ENCODE measurements at regions not wholly inside any gene's neighbourhood (a gene's known extent, or its start where the extent isn't known, plus 50 kb on each side); places are given as distances from the start of the nearest gene placed in this dataset.
A peak's percentile ranks its signal among the peaks of the same experiment; 100 is the strongest.
"Not testable (repeated sequence)": the region's sequence is repeated elsewhere in the genome, so short reads cannot be mapped to it uniquely, and the experiment has no call there.

GRCh38 chr9:111744363-111744762 is 50.4 kb downstream of the SHOC1 start:
- DNase-seq (no peak), ATAC-seq (no peak)
- peaks cover 14% of the 10 kb centered on the region for H3K4me1 Mint-ChIP-seq (ENCODE audit: low read depth)
- ChIA-PET POLR2A (interaction anchor here (1.0 kb wide), 1 partner anchor 14 kb away, joined by 3 read pairs; no protein-coding TSS in a partner anchor), CTCF (interaction anchor here (2.0 kb wide), 1 partner anchor 15 kb away, joined by 5 read pairs; no protein-coding TSS in a partner anchor)
- no peaks in the 10 kb centered on the region for H3K36me3 Mint-ChIP-seq (ENCODE audit: low read depth)
- intact Hi-C loops (cut with micrococcal nuclease) = no loop called here
- no peaks in the 10 kb centered on the region for H3K27me3 Mint-ChIP-seq
- no peak overlapping the region for H3K4me3 Mint-ChIP-seq
- TF ChIP-seq, protein P1, sequence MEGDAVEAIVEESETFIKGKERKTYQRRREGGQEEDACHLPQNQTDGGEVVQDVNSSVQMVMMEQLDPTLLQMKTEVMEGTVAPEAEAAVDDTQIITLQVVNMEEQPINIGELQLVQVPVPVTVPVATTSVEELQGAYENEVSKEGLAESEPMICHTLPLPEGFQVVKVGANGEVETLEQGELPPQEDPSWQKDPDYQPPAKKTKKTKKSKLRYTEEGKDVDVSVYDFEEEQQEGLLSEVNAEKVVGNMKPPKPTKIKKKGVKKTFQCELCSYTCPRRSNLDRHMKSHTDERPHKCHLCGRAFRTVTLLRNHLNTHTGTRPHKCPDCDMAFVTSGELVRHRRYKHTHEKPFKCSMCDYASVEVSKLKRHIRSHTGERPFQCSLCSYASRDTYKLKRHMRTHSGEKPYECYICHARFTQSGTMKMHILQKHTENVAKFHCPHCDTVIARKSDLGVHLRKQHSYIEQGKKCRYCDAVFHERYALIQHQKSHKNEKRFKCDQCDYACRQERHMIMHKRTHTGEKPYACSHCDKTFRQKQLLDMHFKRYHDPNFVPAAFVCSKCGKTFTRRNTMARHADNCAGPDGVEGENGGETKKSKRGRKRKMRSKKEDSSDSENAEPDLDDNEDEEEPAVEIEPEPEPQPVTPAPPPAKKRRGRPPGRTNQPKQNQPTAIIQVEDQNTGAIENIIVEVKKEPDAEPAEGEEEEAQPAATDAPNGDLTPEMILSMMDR (IDR thresholded peaks at IDR 0.05) = no peak
- no peaks in the 10 kb centered on the region for H3K9me3 Mint-ChIP-seq
- no peak overlapping the region for H3K27ac Mint-ChIP-seq

- ChIA-PET CTCF (interaction anchor here (1.0 to 1.5 kb wide), 3 partner anchors 16 to 1077 kb away, joined by 3 to 4 read pairs (median 3); no protein-coding TSS in a partner anchor), POLR2A (interaction anchor here (1.0 kb wide), 1 partner anchor 591 kb away, joined by 3 read pairs; the partner anchor contains the start of gene PTBP3)
- TF ChIP-seq, protein P1 (IDR thresholded peaks at IDR 0.05) = no peak
- ATAC-seq (peak; percentile 97), DNase-seq (peak; percentile 67)
- H3K36me3 Mint-ChIP-seq (ENCODE audit: low read depth) = no peaks in the 10 kb centered on the region
- H3K9me3 Mint-ChIP-seq = no peaks in the 10 kb centered on the region
- H3K4me3 Mint-ChIP-seq = no peak overlapping the region
- peaks cover 14% of the 10 kb centered on the region for H3K4me1 Mint-ChIP-seq (ENCODE audit: low read depth)
- intact Hi-C loops (cut with micrococcal nuclease) = no loop called here
- H3K27ac Mint-ChIP-seq = peak overlapping the region; percentile 91
- H3K27me3 Mint-ChIP-seq = no peaks in the 10 kb centered on the region
Measured at GRCh38 chr9:111743275-111743674, 51.5 kb downstream of the SHOC1 start.

DNA sequence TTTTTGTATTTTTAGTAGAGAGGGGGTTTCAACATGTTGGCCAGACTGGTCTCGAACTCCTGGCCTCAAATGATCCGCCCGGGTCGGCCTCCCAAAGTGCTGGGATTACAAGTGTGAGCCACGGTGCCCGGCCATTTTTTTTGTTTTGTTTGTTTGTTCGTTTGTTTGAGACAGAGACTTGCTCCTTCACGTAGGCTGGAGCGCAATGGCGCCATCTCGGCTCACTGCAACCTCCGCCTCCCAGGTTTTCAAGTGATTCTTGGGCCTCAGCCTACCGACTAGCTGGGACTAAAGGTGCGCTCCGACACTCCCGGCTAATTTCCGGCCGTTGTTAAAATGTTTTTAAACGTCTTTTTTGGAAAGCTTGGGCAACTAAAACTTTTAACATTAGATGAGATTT is 54.0 kb downstream of the SHOC1 start:
- Mint-ChIP-seq H3K4me1 (ENCODE audit: low read depth) (peaks cover 14% of the 10 kb centered on the region), H3K4me3 (no peak overlapping the region), H3K9me3 (peaks cover 6% of the 10 kb centered on the region), H3K27me3 (no peaks in the 10 kb centered on the region), H3K27ac (no peak overlapping the region), H3K36me3 (ENCODE audit: low read depth) (peaks cover 4% of the 10 kb centered on the region)
- POLR2A ChIA-PET = no interaction called here
- intact Hi-C loops (cut with micrococcal nuclease) = no loop called here
- no peak for ATAC-seq
- DNase-seq = no peak
- CTCF ChIA-PET = interaction anchor here (0.7 kb wide), 1 partner anchor 463 kb away, joined by 3 read pairs; no protein-coding TSS in a partner anchor
- TF ChIP-seq, protein P1 (IDR thresholded peaks at IDR 0.05) = no peak

- Mint-ChIP-seq H3K36me3 (ENCODE audit: low read depth) (peaks cover 5% of the 10 kb centered on the region), H3K27ac (no peak overlapping the region), H3K4me3 (no peak overlapping the region), H3K4me1 (ENCODE audit: low read depth) (no peaks in the 10 kb centered on the region), H3K27me3 (no peaks in the 10 kb centered on the region), H3K9me3 (peaks cover 9% of the 10 kb centered on the region)
- ChIA-PET POLR2A (no interaction called here), CTCF (no interaction called here)
- no peak for ATAC-seq
- DNase-seq = no peak
- intact Hi-C loops (cut with micrococcal nuclease) = no loop called here
- TF ChIP-seq, protein P1 (IDR thresholded peaks at IDR 0.05) = no peak
Measured at GRCh38 chr9:111736714-111737113, 58.0 kb downstream of the SHOC1 start.

DNA sequence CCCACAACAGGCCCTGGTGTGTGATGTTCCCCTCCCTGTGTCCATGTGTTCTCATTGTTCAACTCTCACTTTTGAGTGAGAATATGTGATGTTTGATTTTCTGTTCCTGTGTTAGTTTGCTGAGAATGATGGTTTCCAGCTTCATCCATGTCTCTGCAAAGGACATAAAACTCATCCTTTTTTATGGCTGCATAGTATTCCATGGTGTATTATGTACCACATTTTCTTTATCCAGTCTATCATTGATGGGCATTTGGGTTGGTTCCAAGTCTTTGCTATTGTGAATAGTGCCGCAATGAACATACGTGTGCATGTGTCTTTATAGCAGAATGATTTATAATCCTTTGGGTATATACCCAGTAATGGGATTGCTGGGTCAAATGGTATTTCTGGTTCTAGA is 59.4 kb downstream of the SHOC1 start:
- ATAC-seq; DNase-seq; H3K4me3 Mint-ChIP-seq; H3K36me3 Mint-ChIP-seq (ENCODE audit: low read depth); CTCF ChIA-PET; H3K27me3 Mint-ChIP-seq; H3K27ac Mint-ChIP-seq; H3K4me1 Mint-ChIP-seq (ENCODE audit: low read depth); intact Hi-C loops (cut with micrococcal nuclease): not testable (repeated sequence)
- POLR2A ChIA-PET = interaction anchor here (0.7 kb wide), 1 partner anchor 112 kb away, joined by 3 read pairs; no protein-coding TSS in a partner anchor
- H3K9me3 Mint-ChIP-seq = peaks cover 11% of the 10 kb centered on the region
